DND-41 (cell line): ENCODE measurements at regions not wholly inside any gene's neighbourhood (a gene's known extent, or its start where the extent isn't known, plus 50 kb on each side); places are given as distances from the start of the nearest gene placed in this dataset.

Experiments
- EZH2 ChIP-seq: IDR thresholded peaks from 3 replicates; pipeline ENCODE4 v1.6.1; 2012; ENCODE audit warnings: borderline replicate concordance, low read depth, mild to moderate bottlenecking, moderate library complexity, low read length, inconsistent platforms; ENCODE audit not compliant: severe bottlenecking
- TF ChIP-seq, protein P1 (sequence below): IDR thresholded peaks from 2 replicates; pipeline ENCODE4 v1.5.1; 2012; ENCODE audit warnings: borderline replicate concordance, low read length, moderate library complexity, mild to moderate bottlenecking; ENCODE audit not compliant: poor library complexity, severe bottlenecking; ENCODE audit errors: extremely low read depth

DNA sequence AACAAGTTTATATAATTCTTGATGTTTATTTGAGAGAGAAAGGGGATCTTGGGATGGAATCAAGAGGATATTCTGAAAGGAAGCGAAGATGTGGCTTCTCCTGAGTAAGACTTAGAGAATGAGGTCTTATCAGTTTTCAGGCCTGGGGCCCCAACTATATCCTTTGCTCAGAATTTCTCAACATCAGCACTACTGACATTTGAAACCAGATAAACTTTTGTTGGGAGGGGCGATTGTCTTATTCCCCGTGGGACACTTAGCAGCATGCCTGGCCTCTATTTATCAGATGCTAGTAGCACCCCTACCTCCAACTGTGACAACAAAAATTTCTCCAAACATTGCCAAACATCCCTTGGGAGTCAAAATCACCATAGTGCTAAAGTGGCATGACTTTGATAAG, 567.7 kb downstream of the MAT2B start:
- TF ChIP-seq, protein P1, sequence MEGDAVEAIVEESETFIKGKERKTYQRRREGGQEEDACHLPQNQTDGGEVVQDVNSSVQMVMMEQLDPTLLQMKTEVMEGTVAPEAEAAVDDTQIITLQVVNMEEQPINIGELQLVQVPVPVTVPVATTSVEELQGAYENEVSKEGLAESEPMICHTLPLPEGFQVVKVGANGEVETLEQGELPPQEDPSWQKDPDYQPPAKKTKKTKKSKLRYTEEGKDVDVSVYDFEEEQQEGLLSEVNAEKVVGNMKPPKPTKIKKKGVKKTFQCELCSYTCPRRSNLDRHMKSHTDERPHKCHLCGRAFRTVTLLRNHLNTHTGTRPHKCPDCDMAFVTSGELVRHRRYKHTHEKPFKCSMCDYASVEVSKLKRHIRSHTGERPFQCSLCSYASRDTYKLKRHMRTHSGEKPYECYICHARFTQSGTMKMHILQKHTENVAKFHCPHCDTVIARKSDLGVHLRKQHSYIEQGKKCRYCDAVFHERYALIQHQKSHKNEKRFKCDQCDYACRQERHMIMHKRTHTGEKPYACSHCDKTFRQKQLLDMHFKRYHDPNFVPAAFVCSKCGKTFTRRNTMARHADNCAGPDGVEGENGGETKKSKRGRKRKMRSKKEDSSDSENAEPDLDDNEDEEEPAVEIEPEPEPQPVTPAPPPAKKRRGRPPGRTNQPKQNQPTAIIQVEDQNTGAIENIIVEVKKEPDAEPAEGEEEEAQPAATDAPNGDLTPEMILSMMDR: no peak
- no peak for TF ChIP-seq EZH2
